ENCODE measurements at regions not wholly inside any gene's neighbourhood (a gene's known extent, or its start where the extent isn't known, plus 50 kb on each side); places are given as distances from the start of the nearest gene placed in this dataset.
A peak's percentile ranks its signal among the peaks of the same experiment; 100 is the strongest.
"Not testable (repeated sequence)": the region's sequence is repeated elsewhere in the genome, so short reads cannot be mapped to it uniquely, and the experiment has no call there.

- no peak for TF ChIP-seq ZNF26 (tag by site-specific recombination; IDR thresholded peaks at IDR 0.05)
- TF ChIP-seq SALL2 (tag by site-specific recombination; IDR thresholded peaks at IDR 0.05; ENCODE audit: borderline replicate concordance), result no peak
- no peak for TF ChIP-seq MYNN (tag by site-specific recombination; IDR thresholded peaks at IDR 0.05; ENCODE audit: borderline replicate concordance)
- TF ChIP-seq ZNF623 (tag by site-specific recombination; IDR thresholded peaks at IDR 0.05), result no peak
- no peak for TF ChIP-seq ZNF660 (tag by site-specific recombination; IDR thresholded peaks at IDR 0.05)
Observed at GRCh38 chr1:95537176-95537575, 303.2 kb downstream of the RWDD3 start (continued).

GRCh38 chr1:95538242-95538641 is 304.2 kb downstream of the RWDD3 start:
- H3K27ac ChIP-seq (ENCODE audit: extremely low read depth, low read depth, low read length); H3K4me1 ChIP-seq (ENCODE audit: control insufficient read depth, insufficient read depth, low read length); H3K9me3 ChIP-seq (ENCODE audit: control insufficient read depth, insufficient read depth, low read depth, low read length); POLR2A ChIA-PET; H3K36me3 ChIP-seq (ENCODE audit: control insufficient read depth in 2 of 2, insufficient read depth in 1 of 2, low read length in 2 of 2); H3K4me3 ChIP-seq (ENCODE audit: low read depth, low read length): not testable (repeated sequence)
- CTCF ChIA-PET, result interaction anchor here (0.7 kb wide), 1 partner anchor 29 kb away, joined by 3 read pairs; no protein-coding TSS in a partner anchor

GRCh38 chr1:95542936-95543335 is 308.9 kb downstream of the RWDD3 start:
- Histone ChIP-seq H3K4me1 (ENCODE audit: control insufficient read depth, insufficient read depth, low read length) (no peaks in the 10 kb centered on the region), H3K27ac (ENCODE audit: extremely low read depth, low read depth, low read length) (no peak overlapping the region), H3K36me3 (ENCODE audit: control insufficient read depth in 2 of 2, insufficient read depth in 1 of 2, low read length in 2 of 2) (no peaks in the 10 kb centered on the region), H3K9me3 (ENCODE audit: control insufficient read depth, insufficient read depth, low read depth, low read length) (no peaks in the 10 kb centered on the region), H3K4me3 (ENCODE audit: low read depth, low read length) (no peak overlapping the region)
- no peak for TF ChIP-seq GLI4 (tag by site-specific recombination; IDR thresholded peaks at IDR 0.05)
- no peak for TF ChIP-seq ZNF580 (tag by site-specific recombination; IDR thresholded peaks at IDR 0.05)
- no peak for TF ChIP-seq ZNF391 (tag by site-specific recombination; IDR thresholded peaks at IDR 0.05; ENCODE audit: borderline replicate concordance, low read depth)
- CTCF ChIA-PET, result no interaction called here
- POLR2A ChIA-PET, result no interaction called here

GRCh38 chr1:95547005-95547404 is 313.0 kb downstream of the RWDD3 start:
- ChIA-PET CTCF (no interaction called here), POLR2A (no interaction called here)

GRCh38 chr1:95548211-95548610 is 314.2 kb downstream of the RWDD3 start:
- Histone ChIP-seq H3K27ac (ENCODE audit: extremely low read depth, low read depth, low read length) (no peak overlapping the region), H3K9me3 (ENCODE audit: control insufficient read depth, insufficient read depth, low read depth, low read length) (no peaks in the 10 kb centered on the region), H3K36me3 (ENCODE audit: control insufficient read depth in 2 of 2, insufficient read depth in 1 of 2, low read length in 2 of 2) (no peaks in the 10 kb centered on the region), H3K4me1 (ENCODE audit: control insufficient read depth, insufficient read depth, low read length) (no peaks in the 10 kb centered on the region), H3K4me3 (ENCODE audit: low read depth, low read length) (no peak overlapping the region)
- POLR2A ChIA-PET, result no interaction called here
- TF ChIP-seq ZNF510 (tag by site-specific recombination; IDR thresholded peaks at IDR 0.05; ENCODE audit: insufficient replicate concordance), result no peak
- CTCF ChIA-PET, result no interaction called here

More at GRCh38 chr1:95547005-95547404, 313.0 kb downstream of the RWDD3 start:
- Histone ChIP-seq H3K27ac (ENCODE audit: extremely low read depth, low read depth, low read length) (no peak overlapping the region), H3K4me1 (ENCODE audit: control insufficient read depth, insufficient read depth, low read length) (no peaks in the 10 kb centered on the region), H3K9me3 (ENCODE audit: control insufficient read depth, insufficient read depth, low read depth, low read length) (no peaks in the 10 kb centered on the region), H3K4me3 (ENCODE audit: low read depth, low read length) (no peak overlapping the region), H3K36me3 (ENCODE audit: control insufficient read depth in 2 of 2, insufficient read depth in 1 of 2, low read length in 2 of 2) (no peaks in the 10 kb centered on the region)
- peak; percentile 52 for TF ChIP-seq SP7 (tag by site-specific recombination; IDR thresholded peaks at IDR 0.05)
- TF ChIP-seq ZNF404 (tag by site-specific recombination; IDR thresholded peaks at IDR 0.05), result no peak
- TF ChIP-seq ZNF560 (tag by site-specific recombination; IDR thresholded peaks at IDR 0.05; ENCODE audit: borderline replicate concordance), result no peak

- no peak overlapping the region for H3K27ac ChIP-seq (ENCODE audit: extremely low read depth, low read depth, low read length)
- H3K4me3 ChIP-seq (ENCODE audit: low read depth, low read length), result no peak overlapping the region
- ChIA-PET CTCF (no interaction called here), POLR2A (no interaction called here)
- no peaks in the 10 kb centered on the region for H3K4me1 ChIP-seq (ENCODE audit: control insufficient read depth, insufficient read depth, low read length)
- H3K9me3 ChIP-seq (ENCODE audit: control insufficient read depth, insufficient read depth, low read depth, low read length), result no peaks in the 10 kb centered on the region
- TF ChIP-seq ZNF202 (tag by site-specific recombination; IDR thresholded peaks at IDR 0.05; ENCODE audit: borderline replicate concordance), result no peak
- no peak for TF ChIP-seq ZNF302 (tag by site-specific recombination; IDR thresholded peaks at IDR 0.05; ENCODE audit: low read depth)
- TF ChIP-seq ZNF560 (tag by site-specific recombination; IDR thresholded peaks at IDR 0.05; ENCODE audit: borderline replicate concordance), result no peak
- no peak for TF ChIP-seq ZBTB7A (tag by site-specific recombination; IDR thresholded peaks at IDR 0.05; ENCODE audit: low read depth)
- TF ChIP-seq ZBTB48 (tag by site-specific recombination; IDR thresholded peaks at IDR 0.05), result no peak
- no peak for TF ChIP-seq ZNF280D (tag by site-specific recombination; IDR thresholded peaks at IDR 0.05)
- no peaks in the 10 kb centered on the region for H3K36me3 ChIP-seq (ENCODE audit: control insufficient read depth in 2 of 2, insufficient read depth in 1 of 2, low read length in 2 of 2)
Observed at GRCh38 chr1:95551201-95551600, 317.2 kb downstream of the RWDD3 start.

All from HEK293 (cell line).